ENCODE measurements at regions not wholly inside any gene's neighbourhood (a gene's known extent, or its start where the extent isn't known, plus 50 kb on each side); places are given as distances from the start of the nearest gene placed in this dataset.

DNA sequence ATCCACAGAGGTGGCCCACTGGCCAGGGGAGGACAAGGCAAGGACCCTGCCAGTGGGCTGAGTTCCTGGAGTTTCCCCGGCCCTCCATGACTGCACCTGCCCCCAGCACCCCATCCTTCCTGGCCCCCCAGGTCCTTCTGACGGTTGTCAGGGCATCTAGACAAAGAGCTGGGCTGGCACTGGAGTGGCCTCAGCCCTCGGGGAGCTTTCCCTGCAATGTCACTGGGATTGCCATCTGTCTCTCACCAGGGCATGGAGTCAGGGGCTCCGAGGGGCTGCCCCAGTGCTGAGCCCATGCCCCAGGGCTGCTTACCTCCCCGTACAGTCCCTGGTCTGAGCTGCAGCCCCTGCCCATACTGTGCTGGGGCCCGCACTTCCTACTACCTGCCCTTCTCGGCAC, 446.5 kb upstream of the MKI67 start:
- Histone ChIP-seq H4K20me1 (ENCODE audit: insufficient read depth, low read length) (no peaks in the 10 kb centered on the region), H3K27ac (ENCODE audit: low read depth, low read length, poor library complexity, severe bottlenecking) (no peak overlapping the region), H3K36me3 (ENCODE audit: insufficient read depth, low read length) (no peaks in the 10 kb centered on the region), H3K4me1 (ENCODE audit: insufficient read depth, low read length, severe bottlenecking) (no peaks in the 10 kb centered on the region), H3K4me3 (ENCODE audit: low read depth, low read length, poor library complexity, severe bottlenecking) (no peak overlapping the region), H3F3A (ENCODE audit: insufficient read depth, low read length) (no peaks in the 10 kb centered on the region), H3K9ac (ENCODE audit: low read length) (no peak overlapping the region), H3K79me2 (ENCODE audit: insufficient read depth, low read length) (no peaks in the 10 kb centered on the region), H2AFZ (ENCODE audit: low read length) (no peak overlapping the region), H3K4me2 (ENCODE audit: low read length) (no peak overlapping the region), H3K9me3 (ENCODE audit: low read length) (no peaks in the 10 kb centered on the region), H3K27me3 (ENCODE audit: insufficient read depth, low read length) (no peaks in the 10 kb centered on the region), H3K9me2 (ENCODE audit: low read depth, low read length) (no peaks in the 10 kb centered on the region)
- TF ChIP-seq, protein P1, sequence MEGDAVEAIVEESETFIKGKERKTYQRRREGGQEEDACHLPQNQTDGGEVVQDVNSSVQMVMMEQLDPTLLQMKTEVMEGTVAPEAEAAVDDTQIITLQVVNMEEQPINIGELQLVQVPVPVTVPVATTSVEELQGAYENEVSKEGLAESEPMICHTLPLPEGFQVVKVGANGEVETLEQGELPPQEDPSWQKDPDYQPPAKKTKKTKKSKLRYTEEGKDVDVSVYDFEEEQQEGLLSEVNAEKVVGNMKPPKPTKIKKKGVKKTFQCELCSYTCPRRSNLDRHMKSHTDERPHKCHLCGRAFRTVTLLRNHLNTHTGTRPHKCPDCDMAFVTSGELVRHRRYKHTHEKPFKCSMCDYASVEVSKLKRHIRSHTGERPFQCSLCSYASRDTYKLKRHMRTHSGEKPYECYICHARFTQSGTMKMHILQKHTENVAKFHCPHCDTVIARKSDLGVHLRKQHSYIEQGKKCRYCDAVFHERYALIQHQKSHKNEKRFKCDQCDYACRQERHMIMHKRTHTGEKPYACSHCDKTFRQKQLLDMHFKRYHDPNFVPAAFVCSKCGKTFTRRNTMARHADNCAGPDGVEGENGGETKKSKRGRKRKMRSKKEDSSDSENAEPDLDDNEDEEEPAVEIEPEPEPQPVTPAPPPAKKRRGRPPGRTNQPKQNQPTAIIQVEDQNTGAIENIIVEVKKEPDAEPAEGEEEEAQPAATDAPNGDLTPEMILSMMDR (IDR thresholded peaks at IDR 0.05; ENCODE audit: low read length), result no peak

- Histone ChIP-seq H3K27me3 (ENCODE audit: insufficient read depth, low read length) (no peaks in the 10 kb centered on the region), H3K9me2 (ENCODE audit: low read depth, low read length) (no peaks in the 10 kb centered on the region), H3K27ac (ENCODE audit: low read depth, low read length, poor library complexity, severe bottlenecking) (no peak overlapping the region), H3K79me2 (ENCODE audit: insufficient read depth, low read length) (no peaks in the 10 kb centered on the region), H3F3A (ENCODE audit: insufficient read depth, low read length) (no peaks in the 10 kb centered on the region), H3K4me2 (ENCODE audit: low read length) (no peak overlapping the region), H3K9me3 (ENCODE audit: low read length) (no peaks in the 10 kb centered on the region), H3K4me1 (ENCODE audit: insufficient read depth, low read length, severe bottlenecking) (no peaks in the 10 kb centered on the region), H2AFZ (ENCODE audit: low read length) (no peak overlapping the region), H3K36me3 (ENCODE audit: insufficient read depth, low read length) (no peaks in the 10 kb centered on the region), H3K4me3 (ENCODE audit: low read depth, low read length, poor library complexity, severe bottlenecking) (no peak overlapping the region), H4K20me1 (ENCODE audit: insufficient read depth, low read length) (no peaks in the 10 kb centered on the region), H3K9ac (ENCODE audit: low read length) (no peak overlapping the region)
- no peak for TF ChIP-seq EZH2 (IDR thresholded peaks at IDR 0.05; ENCODE audit: borderline replicate concordance, low read length)
- TF ChIP-seq, protein P1 (IDR thresholded peaks at IDR 0.05; ENCODE audit: low read length), result no peak
Measured at GRCh38 chr10:128573281-128573845, 447.1 kb upstream of the MKI67 start.

- no peak for TF ChIP-seq EZH2 (IDR thresholded peaks at IDR 0.05; ENCODE audit: borderline replicate concordance, low read length)
- TF ChIP-seq, protein P1 (IDR thresholded peaks at IDR 0.05; ENCODE audit: low read length), result no peak
- no peaks in the 10 kb centered on the region for H3F3A ChIP-seq (ENCODE audit: insufficient read depth, low read length)
- H3K36me3 ChIP-seq (ENCODE audit: insufficient read depth, low read length), result no peaks in the 10 kb centered on the region
- no peaks in the 10 kb centered on the region for H3K79me2 ChIP-seq (ENCODE audit: insufficient read depth, low read length)
- no peaks in the 10 kb centered on the region for H3K27me3 ChIP-seq (ENCODE audit: insufficient read depth, low read length)
- no peaks in the 10 kb centered on the region for H4K20me1 ChIP-seq (ENCODE audit: insufficient read depth, low read length)
- no peak overlapping the region for H3K4me2 ChIP-seq (ENCODE audit: low read length)
- H3K27ac ChIP-seq (ENCODE audit: low read depth, low read length, poor library complexity, severe bottlenecking), result no peak overlapping the region
- no peaks in the 10 kb centered on the region for H3K9me2 ChIP-seq (ENCODE audit: low read depth, low read length)
- no peak overlapping the region for H3K9ac ChIP-seq (ENCODE audit: low read length)
- no peak overlapping the region for H3K4me3 ChIP-seq (ENCODE audit: low read depth, low read length, poor library complexity, severe bottlenecking)
- no peaks in the 10 kb centered on the region for H3K9me3 ChIP-seq (ENCODE audit: low read length)
- H2AFZ ChIP-seq (ENCODE audit: low read length), result no peak overlapping the region
- H3K4me1 ChIP-seq (ENCODE audit: insufficient read depth, low read length, severe bottlenecking), result no peaks in the 10 kb centered on the region
Measured at GRCh38 chr10:128573986-128574385, 447.8 kb upstream of the MKI67 start.
